OCI-LY3 (cell line): ENCODE measurements at regions not wholly inside any gene's neighbourhood (a gene's known extent, or its start where the extent isn't known, plus 50 kb on each side); places are given as distances from the start of the nearest gene placed in this dataset.

Experiments
- H2AFZ ChIP-seq: fragments of 200-600, 300-600 bp; shearing (Covaris generic); 2 replicates; pipeline ENCODE4 v1.6.0; 2014; ENCODE audit warnings: antibody characterized with exemption, low read depth, low read length
- H3K27ac ChIP-seq: fragments of 200-600, 300-600 bp; sonication (generic); 2 replicates; pipeline ENCODE4 v1.5.1; 2014; ENCODE audit warnings: mild to moderate bottlenecking, low read length, moderate library complexity, mixed read lengths
- H3K27me3 ChIP-seq: fragments of 200-600, 300-600 bp; sonication (generic); 2 replicates; pipeline ENCODE4 v1.6.1; 2014; ENCODE audit warnings: low read depth, low read length, mixed read lengths
- H3K36me3 ChIP-seq: fragments of 200-600, 300-600 bp; sonication (generic); replicated peaks from 2 replicates; pipeline ENCODE3; 2014; ENCODE audit warnings: low read depth, low read length, mixed read lengths
- H3K4me1 ChIP-seq: fragments of 300-600, 200-600 bp; sonication (generic); 2 replicates; pipeline ENCODE4 v1.6.1; 2014; ENCODE audit warnings: low read length, mixed read lengths
- H3K4me2 ChIP-seq: fragments of 200-600, 300-600 bp; sonication (generic); 2 replicates; pipeline ENCODE4 v1.6.1; 2014; ENCODE audit warnings: low read length, mixed read lengths
- H3K4me3 ChIP-seq: fragments of 300-600, 200-600 bp; sonication (generic); 2 replicates; pipeline ENCODE4 v1.5.1; 2014; ENCODE audit warnings: antibody characterized with exemption, mild to moderate bottlenecking, low read length, moderate library complexity
- H3K79me2 ChIP-seq: fragments of 300-600, 200-600 bp; shearing (Covaris generic); 2 replicates; pipeline ENCODE4 v1.6.1; 2014; ENCODE audit warnings: mild to moderate bottlenecking, low read length, mixed read lengths
- H3K9ac ChIP-seq: fragments of 300-600, 200-600 bp; shearing (Covaris generic); 2 replicates; pipeline ENCODE4 v1.6.0; 2014; ENCODE audit warnings: mild to moderate bottlenecking, low read length, moderate library complexity
- H3K9me3 ChIP-seq: fragments of 200-600, 300-600 bp; shearing (Covaris generic); 2 replicates; pipeline ENCODE4 v1.6.1; 2014; ENCODE audit warnings: low read length, mixed read lengths; ENCODE audit not compliant: insufficient read depth
- H4K20me1 ChIP-seq: fragments of 200-600, 300-600 bp; sonication (generic); 2 replicates; pipeline ENCODE4 v1.6.1; 2016; ENCODE audit warnings: low read length, mixed read lengths; ENCODE audit not compliant: insufficient read depth
- CTCF ChIP-seq: fragments of 200-600, 300-600 bp; sonication (generic); IDR thresholded peaks from 2 replicates; pipeline ENCODE4 v1.5.1; 2014; ENCODE audit warnings: antibody characterized with exemption, low read length, low read depth
- EZH2phosphoT487 ChIP-seq: fragments of 200-600 bp; shearing (Covaris generic); IDR thresholded peaks from 2 replicates; pipeline ENCODE4 v1.6.1; 2018; ENCODE audit warnings: antibody characterized with exemption, mixed run types, low read depth

- Histone ChIP-seq H2AFZ (no peak overlapping the region), H3K4me1 (peaks cover 6% of the 10 kb centered on the region), H3K9ac (no peak overlapping the region), H3K4me3 (no peak overlapping the region), H4K20me1 (no peaks in the 10 kb centered on the region), H3K79me2 (no peaks in the 10 kb centered on the region), H3K4me2 (no peak overlapping the region), H3K36me3 (no peaks in the 10 kb centered on the region), H3K27me3 (no peaks in the 10 kb centered on the region), H3K27ac (no peak overlapping the region), H3K9me3 (no peaks in the 10 kb centered on the region)
- TF ChIP-seq CTCF: no peak
These were observed 793.4 kb upstream of the CDH8 start for GRCh38 chr16:62829607-62830006.

DNA sequence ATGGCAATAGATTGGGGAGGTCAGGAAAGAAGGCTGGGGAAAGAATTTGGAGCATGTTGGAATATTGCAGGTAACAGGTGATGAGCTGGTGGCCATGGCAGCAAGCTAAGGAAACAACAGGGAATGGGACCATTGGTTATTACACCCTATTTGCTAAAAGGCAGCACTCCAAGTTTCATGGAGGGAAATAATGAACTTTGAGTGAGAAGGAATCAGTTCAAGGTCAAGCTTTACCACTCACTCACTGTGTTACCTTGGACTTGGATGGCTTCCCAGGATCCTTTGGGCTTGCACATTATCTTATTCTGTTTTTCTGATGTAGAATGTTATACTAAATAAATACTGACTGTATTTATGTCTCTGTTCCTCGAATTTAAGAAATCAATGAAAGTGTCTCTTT is 792.8 kb upstream of the CDH8 start:
- TF ChIP-seq EZH2phosphoT487 (no peak), CTCF (no peak)
- Histone ChIP-seq H3K36me3 (no peaks in the 10 kb centered on the region), H3K9ac (no peak overlapping the region), H3K4me3 (no peak overlapping the region), H3K79me2 (no peaks in the 10 kb centered on the region), H3K4me1 (peaks cover under 1% of the 10 kb centered on the region; the same call in 1 of the 2 replicates), H3K9me3 (no peaks in the 10 kb centered on the region), H2AFZ (no peak overlapping the region), H3K27me3 (no peaks in the 10 kb centered on the region), H3K4me2 (no peak overlapping the region), H4K20me1 (no peaks in the 10 kb centered on the region), H3K27ac (no peak overlapping the region)

DNA sequence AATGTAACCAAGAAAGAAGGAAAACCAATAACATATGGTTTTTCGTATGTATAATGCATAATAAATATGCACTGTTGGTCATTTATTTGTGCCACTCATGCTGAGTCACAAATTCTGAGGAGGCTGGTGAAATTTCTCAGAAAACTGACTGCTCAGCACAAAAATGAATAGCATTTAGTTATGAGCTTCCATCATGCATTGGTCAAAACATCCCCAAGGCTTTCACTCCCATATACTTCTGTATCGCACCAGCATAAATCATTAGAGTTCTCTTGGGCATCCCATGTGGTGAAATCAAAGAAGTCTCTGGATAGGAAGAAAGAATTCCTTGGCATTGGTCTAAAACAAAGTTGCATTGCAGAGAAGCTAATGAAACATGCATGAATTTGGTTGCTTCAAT is 785.6 kb upstream of the CDH8 start:
- Histone ChIP-seq H3K36me3 (no peaks in the 10 kb centered on the region), H3K4me2 (no peak overlapping the region), H3K27me3 (no peaks in the 10 kb centered on the region), H3K4me1 (peaks cover 17% of the 10 kb centered on the region), H4K20me1 (no peaks in the 10 kb centered on the region), H3K9me3 (no peaks in the 10 kb centered on the region), H3K27ac (no peak overlapping the region), H2AFZ (no peak overlapping the region), H3K4me3 (no peak overlapping the region), H3K79me2 (no peaks in the 10 kb centered on the region), H3K9ac (no peak overlapping the region)
- no peak for TF ChIP-seq EZH2phosphoT487
- no peak for TF ChIP-seq CTCF

DNA sequence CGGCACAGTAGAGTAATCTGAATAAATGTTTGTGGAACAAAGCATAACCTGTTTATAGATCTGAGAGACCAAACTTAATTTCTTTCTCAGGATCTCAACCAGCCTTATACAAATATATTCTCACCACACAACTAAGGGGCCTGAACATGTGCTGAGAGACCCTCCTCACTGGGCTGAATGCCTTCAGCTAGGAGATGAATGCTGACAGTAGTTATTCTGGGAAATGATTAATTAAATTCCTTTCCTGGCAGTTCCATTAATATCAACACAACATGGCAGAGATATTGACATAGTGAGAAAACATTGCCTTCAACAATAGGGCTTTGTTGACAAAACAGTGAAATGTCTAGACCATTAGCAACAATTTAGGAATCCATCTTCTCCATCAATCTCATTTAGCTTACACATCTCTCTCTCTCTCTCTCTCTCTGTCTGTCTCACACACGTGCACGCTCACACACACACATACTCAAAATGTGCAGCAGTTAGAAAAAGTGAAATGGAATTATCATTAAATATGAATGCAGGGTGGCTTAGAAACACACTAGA is 780.8 kb upstream of the CDH8 start:
- no peaks in the 10 kb centered on the region for H3K27me3 ChIP-seq
- no peak overlapping the region for H3K4me3 ChIP-seq
- no peak for TF ChIP-seq EZH2phosphoT487
- no peak for TF ChIP-seq CTCF
- no peaks in the 10 kb centered on the region for H3K79me2 ChIP-seq
- H3K27ac ChIP-seq: no peak overlapping the region
- no peaks in the 10 kb centered on the region for H3K9me3 ChIP-seq
- H3K4me2 ChIP-seq: peak overlapping the region; percentile 22; the same call in 1 of the 2 replicates
- peaks cover 17% of the 10 kb centered on the region for H3K4me1 ChIP-seq
- no peaks in the 10 kb centered on the region for H4K20me1 ChIP-seq
- no peak overlapping the region for H2AFZ ChIP-seq
- H3K36me3 ChIP-seq: no peaks in the 10 kb centered on the region
- H3K9ac ChIP-seq: no peak overlapping the region
